ENCODE measurements at regions not wholly inside any gene's neighbourhood (a gene's known extent, or its start where the extent isn't known, plus 50 kb on each side); places are given as distances from the start of the nearest gene placed in this dataset.

- peaks cover 54 to 90% of the 10 kb centered on the region in 2 experiments for H3K9me3 ChIP-seq (ENCODE audit: insufficient read depth in 2 of 2, low read depth in 1 of 2, low read length in 1 of 2)
- no peaks in the 10 kb centered on the region for H3K27me3 ChIP-seq (replicated peaks in 1 of 4; ENCODE audit: control insufficient read depth in 3 of 4, extremely low read depth in 1 of 4, insufficient read depth in 3 of 4, low read length in 3 of 4)
- H2AFZ ChIP-seq (ENCODE audit: low read length) = no peak overlapping the region
- H3K56ac ChIP-seq (replicated peaks; ENCODE audit: insufficient read length, low read depth, low read length) = no peak overlapping the region
- no peaks in the 10 kb centered on the region for H3K36me3 ChIP-seq (ENCODE audit: control insufficient read depth in 2 of 4, insufficient read depth in 4 of 4, low read length in 3 of 4)
- TF ChIP-seq EP300 (IDR thresholded peaks at IDR 0.05; ENCODE audit: borderline replicate concordance in 1 of 2, low read depth in 2 of 2, low read length in 2 of 2) (no peak), TAF1 (IDR thresholded peaks at IDR 0.05; ENCODE audit: low read depth, low read length) (no peak), MAFK (IDR thresholded peaks at IDR 0.05; ENCODE audit: low read depth, low read length) (no peak), SP2 (IDR thresholded peaks at IDR 0.05; ENCODE audit: low read length) (no peak), FOSL1 (IDR thresholded peaks at IDR 0.05; ENCODE audit: insufficient read depth, low read depth, low read length) (no peak), KDM5A (IDR thresholded peaks at IDR 0.05; ENCODE audit: low read length) (no peak), RAD21 (IDR thresholded peaks at IDR 0.05 in 1 of 2, conservative IDR thresholded peaks at IDR 0.05 in 1 of 2; ENCODE audit: low read depth in 2 of 2, low read length in 2 of 2) (no peak), SP4 (IDR thresholded peaks at IDR 0.05; ENCODE audit: low read length) (no peak), RFX5 (IDR thresholded peaks at IDR 0.05; ENCODE audit: borderline replicate concordance, low read depth, low read length) (no peak), SUZ12 (IDR thresholded peaks at IDR 0.05; ENCODE audit: low read length) (no peak)
- DNase-seq (ENCODE audit: low read depth in 1 of 2, low spot score in 2 of 2) = no peak
- H2BK5ac ChIP-seq (ENCODE audit: low read depth, low read length) = no peak overlapping the region
- H3K23ac ChIP-seq (ENCODE audit: insufficient read length) = no peak overlapping the region
- H3K79me2 ChIP-seq (ENCODE audit: control insufficient read depth in 1 of 2, insufficient read depth in 2 of 2, low read length in 2 of 2) = no peaks in the 10 kb centered on the region
- H3K14ac ChIP-seq (ENCODE audit: insufficient read length) = no peak overlapping the region
- H4K20me1 ChIP-seq (replicated peaks in 1 of 2; ENCODE audit: control insufficient read depth in 1 of 2, insufficient read depth in 2 of 2, low read length in 2 of 2) = no peaks in the 10 kb centered on the region
- H2AK5ac ChIP-seq (ENCODE audit: low read depth, low read length) = no peak overlapping the region
- CTCF ChIA-PET (ENCODE audit: partially characterized antibody) = no interaction called here
- no peak overlapping the region for H4K5ac ChIP-seq (ENCODE audit: insufficient read length, low read depth, low read length)
- 80% methylated on average over 8 of the region's 13 CpGs; no CpG with 5 or more reads in 1 of the 2 experiments for WGBS, 2 experiments (ENCODE audit: extremely low coverage in 1 of 2, insufficient coverage in 1 of 2, insufficient read length in 1 of 2, insufficient replicate concordance in 2 of 2, low coverage in 1 of 2, low lambda C conversion rate in 2 of 2, missing lambda C conversion rate in 1 of 2)
- H3K4me2 ChIP-seq (ENCODE audit: insufficient read depth in 1 of 2, low read depth in 2 of 2, low read length in 2 of 2) = no peak overlapping the region
- H3K27ac ChIP-seq (ENCODE audit: low read depth, low read length) = no peak overlapping the region
- no peak overlapping the region for H3K9ac ChIP-seq (replicated peaks in 1 of 4; ENCODE audit: extremely low read depth in 1 of 4, low read depth in 3 of 4, low read length in 3 of 4)
- H3K79me1 ChIP-seq (ENCODE audit: low read depth, low read length) = no peaks in the 10 kb centered on the region
- H3K4me1 ChIP-seq (replicated peaks in 1 of 4; ENCODE audit: control insufficient read depth in 3 of 4, insufficient read depth in 4 of 4, low read length in 3 of 4) = no peaks in the 10 kb centered on the region
- no peak for FAIRE-seq
- no peak overlapping the region for H2BK15ac ChIP-seq (ENCODE audit: low read length)
- H4K8ac ChIP-seq (ENCODE audit: extremely low read depth, insufficient read depth, low read length) = no peak overlapping the region
- H3K23me2 ChIP-seq (ENCODE audit: low read depth, low read length) = no peaks in the 10 kb centered on the region
- no peak overlapping the region for H2BK20ac ChIP-seq (ENCODE audit: low read length)
- no peak overlapping the region for H2BK120ac ChIP-seq (replicated peaks; ENCODE audit: low read depth, low read length)
- H4K91ac ChIP-seq (replicated peaks; ENCODE audit: insufficient read length, low read length) = no peak overlapping the region
- no peak overlapping the region for H2BK12ac ChIP-seq (ENCODE audit: low read depth, low read length)
- H3K18ac ChIP-seq (ENCODE audit: extremely low read depth, low read length) = no peak overlapping the region
- no peak overlapping the region for H3K4me3 ChIP-seq (ENCODE audit: extremely low read depth in 1 of 4, insufficient read depth in 2 of 4, low read depth in 3 of 4, low read length in 4 of 4)
- no peak overlapping the region for H3K4ac ChIP-seq (replicated peaks; ENCODE audit: insufficient read length, low read depth, low read length)
- POLR2A ChIA-PET (ENCODE audit: partially characterized antibody) = no interaction called here
Observed at GRCh38 chr14:105878554-105878953, 352.2 kb downstream of the TMEM121 start.

Measured in H1 (cell line).